Activated CD8-positive, alpha-beta memory T cell treated with anti-CD3 and anti-CD28 coated beads, Interleukin-2, amount 50 U/mL, for 1 hour (primary cell): ENCODE measurements at regions not wholly inside any gene's neighbourhood (a gene's known extent, or its start where the extent isn't known, plus 50 kb on each side); places are given as distances from the start of the nearest gene placed in this dataset.

Source experiments
- DNase-seq: peaks from one replicate; pipeline ENCODE4 v3.0.0-alpha.2; 2020; ENCODE audit errors: extremely low read depth

GRCh38 chr9:89911721-89912604 is 307.2 kb downstream of the GADD45G start:
- no peak for DNase-seq

GRCh38 chr9:89912605-89912953 is 307.8 kb downstream of the GADD45G start:
- no peak for DNase-seq

- DNase-seq = no peak
Measured at GRCh38 chr9:89915187-89915586, 310.4 kb downstream of the GADD45G start.

GRCh38 chr9:89916001-89916597 is 311.3 kb downstream of the GADD45G start:
- no peak for DNase-seq

- DNase-seq = no peak
Measured at GRCh38 chr9:89917861-89918260, 313.0 kb downstream of the GADD45G start.

- DNase-seq = no peak
Measured at GRCh38 chr9:89919171-89919681, 314.4 kb downstream of the GADD45G start.

- no peak for DNase-seq
Measured at GRCh38 chr9:89920131-89920530, 315.3 kb downstream of the GADD45G start.

- no peak for DNase-seq
Measured at GRCh38 chr9:89920951-89921350, 316.1 kb downstream of the GADD45G start.

- no peak for DNase-seq
Measured at GRCh38 chr9:89922099-89922498, 317.3 kb downstream of the GADD45G start.

- DNase-seq = no peak
Measured at GRCh38 chr9:89923174-89923573, 318.4 kb downstream of the GADD45G start.

- no peak for DNase-seq
Measured at GRCh38 chr9:89923961-89924504, 319.2 kb downstream of the GADD45G start.

GRCh38 chr9:89924611-89925010 is 319.8 kb downstream of the GADD45G start:
- no peak for DNase-seq

- DNase-seq = no peak
Measured at GRCh38 chr9:89926167-89926566, 321.4 kb downstream of the GADD45G start.

GRCh38 chr9:89926691-89927220 is 321.9 kb downstream of the GADD45G start:
- DNase-seq = no peak

GRCh38 chr9:89928106-89928505 is 323.3 kb downstream of the GADD45G start:
- no peak for DNase-seq

- DNase-seq = no peak
Measured at GRCh38 chr9:89928521-89929275, 323.9 kb downstream of the GADD45G start.

- no peak for DNase-seq
Measured at GRCh38 chr9:89929315-89929672, 324.5 kb downstream of the GADD45G start.

- DNase-seq = no peak
Measured at GRCh38 chr9:89929673-89930480, 325.1 kb downstream of the GADD45G start.

GRCh38 chr9:89933578-89933977 is 328.8 kb downstream of the GADD45G start:
- DNase-seq = no peak

GRCh38 chr9:89935115-89935514 is 330.3 kb downstream of the GADD45G start:
- no peak for DNase-seq

GRCh38 chr9:89935801-89936200 is 331.0 kb downstream of the GADD45G start:
- DNase-seq = no peak
